Activated naive CD4-positive, alpha-beta T cell (primary cell): ENCODE measurements at regions not wholly inside any gene's neighbourhood (a gene's known extent, or its start where the extent isn't known, plus 50 kb on each side); places are given as distances from the start of the nearest gene placed in this dataset.

Source experiments
- DNase-seq, 4 experiments: peaks; one replicate each; lab custom pipeline; 2025; lab: John Stamatoyannopoulos, UW

GRCh38 chr2:59077026-59077725 is 836.1 kb upstream of the FANCL start:
- no peak for DNase-seq

GRCh38 chr2:59076079-59076619 is 835.0 kb upstream of the FANCL start:
- no peak for DNase-seq

- DNase-seq: no peak
These were observed 832.9 kb upstream of the FANCL start for GRCh38 chr2:59074071-59074470.

DNA sequence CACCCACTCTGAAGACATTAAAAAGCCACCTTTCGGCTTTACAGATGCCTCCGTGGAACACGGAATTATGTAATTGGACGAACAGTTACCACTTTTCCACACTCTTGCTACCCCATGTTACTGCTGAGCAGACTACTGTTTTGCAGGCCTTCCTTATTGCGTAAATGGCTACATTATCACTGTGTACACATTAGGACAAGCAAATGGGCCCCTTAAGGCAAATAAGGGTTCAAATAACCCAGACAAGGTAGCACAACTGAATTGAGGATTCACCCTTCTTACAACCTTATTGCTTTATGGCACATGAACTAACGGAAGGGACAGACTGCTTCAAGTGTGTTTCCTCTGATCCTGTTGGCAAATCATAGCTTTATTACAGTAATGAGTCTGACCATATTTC is 832.2 kb upstream of the FANCL start:
- DNase-seq: no peak

DNA sequence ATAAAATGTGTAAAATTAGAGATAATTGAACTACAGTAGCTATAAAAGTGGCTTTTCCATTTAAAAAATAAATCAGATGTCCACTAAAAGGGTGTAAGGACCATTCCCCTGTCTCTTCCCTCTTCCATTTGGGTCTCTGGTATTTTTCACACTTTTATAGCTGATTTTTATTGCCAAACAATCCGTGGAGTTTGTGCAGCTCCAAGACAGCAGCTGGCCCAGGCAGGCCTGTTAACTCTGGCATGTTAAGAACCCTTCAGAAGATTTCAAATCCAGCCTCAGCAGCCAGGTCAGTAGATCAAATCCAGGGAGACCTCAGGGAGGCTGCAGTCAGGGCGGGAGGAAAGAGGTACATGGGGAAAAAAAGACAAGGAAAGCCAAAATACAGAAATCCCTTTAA is 827.1 kb upstream of the FANCL start:
- DNase-seq: no peak

DNA sequence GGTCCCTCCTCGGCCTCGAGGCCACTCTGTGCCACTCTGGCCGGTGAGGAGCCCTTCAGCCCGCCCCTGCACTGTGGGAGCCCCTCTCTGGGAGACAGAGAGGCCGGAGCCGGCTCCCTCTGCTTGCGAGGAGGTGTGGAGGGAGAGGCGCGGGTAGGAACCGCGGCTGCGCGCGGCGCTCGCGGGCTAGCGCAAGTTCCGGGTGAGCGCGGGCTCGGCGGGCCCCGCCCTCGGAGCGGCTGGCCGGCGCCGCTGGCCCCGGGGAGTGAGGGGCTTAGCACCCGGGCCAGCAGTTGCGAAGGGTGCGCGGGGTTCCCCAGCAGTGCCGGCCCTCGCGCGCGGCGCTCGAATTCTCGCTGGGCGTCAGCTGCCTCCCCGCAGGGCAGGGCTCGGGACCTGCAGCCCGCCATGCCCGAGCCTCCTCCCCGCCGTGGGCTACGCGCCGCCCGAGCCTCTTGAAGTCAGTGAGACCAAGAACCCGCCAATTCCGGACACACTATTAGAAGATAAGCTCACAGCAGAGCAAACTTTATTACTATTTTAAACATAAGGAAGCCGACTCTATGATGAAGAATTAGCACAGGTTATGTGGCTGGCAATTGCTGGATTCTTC is 825.8 kb upstream of the FANCL start:
- no peak for DNase-seq

DNA sequence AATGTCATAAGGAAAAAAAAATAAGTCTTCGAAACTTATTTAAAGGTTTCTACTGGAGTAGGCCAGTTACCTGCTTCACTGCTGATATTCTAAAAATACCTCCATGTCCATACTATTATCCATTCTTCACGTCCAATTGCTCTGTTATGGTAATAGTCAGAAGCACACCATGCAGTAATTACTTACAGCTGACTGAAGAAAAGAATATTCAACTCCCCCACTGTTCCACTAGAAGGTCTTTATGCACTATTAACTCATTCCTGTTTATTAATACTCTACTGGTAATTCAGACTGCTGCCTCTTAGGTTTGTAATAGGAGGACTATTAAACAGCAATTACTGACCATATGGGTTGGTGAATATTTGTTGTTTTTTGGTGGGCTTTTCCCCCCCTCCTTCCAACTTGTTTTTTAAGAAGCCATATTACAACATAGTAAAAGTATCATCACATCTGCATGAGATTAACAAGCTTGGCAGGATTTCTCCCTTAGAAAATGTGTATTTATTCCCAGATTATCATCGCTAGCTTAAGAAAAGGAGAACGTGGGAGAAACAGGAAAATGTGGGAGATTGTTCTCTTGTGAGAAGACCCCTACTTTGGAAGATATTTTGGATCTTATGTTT is 806.4 kb upstream of the FANCL start:
- DNase-seq: no peak

- DNase-seq: no peak
These were observed 805.6 kb upstream of the FANCL start for GRCh38 chr2:59046401-59047372.

DNA sequence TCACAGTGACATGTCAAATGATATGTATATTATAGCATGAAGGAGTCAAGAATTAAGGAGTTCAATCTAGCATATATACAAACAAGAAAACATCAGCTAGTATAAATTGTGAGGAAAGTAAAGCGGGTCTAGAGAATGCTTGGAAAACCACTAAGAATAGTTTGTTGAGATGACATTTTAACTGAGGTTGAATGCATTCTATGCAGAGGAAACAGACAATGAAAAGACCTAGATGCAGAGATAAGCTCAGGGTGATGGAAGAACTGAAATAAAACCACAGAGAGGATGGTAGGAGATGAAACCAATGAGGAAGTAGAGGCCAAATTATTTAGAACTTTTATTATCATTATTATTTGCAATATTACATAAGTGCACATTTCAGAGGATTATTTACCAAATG is 803.6 kb upstream of the FANCL start:
- DNase-seq: no peak

GRCh38 chr2:59041139-59041538 is 800.0 kb upstream of the FANCL start:
- no peak for DNase-seq

GRCh38 chr2:59034837-59035236 is 793.7 kb upstream of the FANCL start:
- DNase-seq: no peak

- DNase-seq: no peak
These were observed 793.0 kb upstream of the FANCL start for GRCh38 chr2:59034106-59034505.

GRCh38 chr2:59033661-59034060 is 792.5 kb upstream of the FANCL start:
- no peak for DNase-seq

DNA sequence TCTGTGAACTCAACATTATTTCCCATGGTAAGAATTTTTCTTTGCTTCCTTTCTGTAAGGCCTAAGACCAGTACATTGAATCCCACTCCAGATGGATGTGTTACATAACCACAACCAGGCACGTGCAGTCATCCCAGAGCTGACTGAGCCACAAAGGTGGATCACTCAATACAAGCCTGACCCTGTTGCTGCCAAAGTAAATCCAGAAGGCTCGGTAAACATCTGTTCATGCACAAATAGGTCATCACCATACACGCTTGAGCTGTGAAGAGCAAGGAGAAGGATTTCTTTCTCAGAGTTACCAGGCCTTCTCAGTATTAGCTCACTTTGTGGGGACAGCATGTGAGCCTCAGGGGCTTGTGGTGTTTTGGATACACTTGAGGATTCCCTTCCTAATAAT is 791.4 kb upstream of the FANCL start:
- DNase-seq: no peak

- no peak for DNase-seq
These were observed 787.9 kb upstream of the FANCL start for GRCh38 chr2:59029058-59029457.

- no peak for DNase-seq
These were observed 786.2 kb upstream of the FANCL start for GRCh38 chr2:59027320-59027719.

GRCh38 chr2:59025157-59025757 is 784.1 kb upstream of the FANCL start:
- no peak for DNase-seq

DNA sequence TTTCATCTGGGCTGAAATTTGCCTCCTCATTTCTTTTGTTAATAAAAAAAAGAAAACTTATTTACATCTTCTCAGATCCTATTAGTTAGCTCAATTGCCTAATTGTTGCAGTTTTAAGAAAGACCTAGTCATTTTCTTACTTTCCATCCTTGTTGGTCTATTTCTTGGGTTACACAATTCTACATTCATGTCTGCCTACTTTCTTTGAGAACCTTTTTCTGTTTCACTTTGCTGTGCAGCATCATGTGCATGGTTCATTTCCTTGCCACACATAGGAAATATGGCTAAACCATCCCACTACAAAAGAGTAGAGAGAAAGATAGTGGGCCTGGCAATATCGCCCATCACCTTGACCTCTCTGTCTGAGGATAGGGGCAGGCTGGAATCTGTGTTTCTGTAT is 780.7 kb upstream of the FANCL start:
- DNase-seq: no peak

DNA sequence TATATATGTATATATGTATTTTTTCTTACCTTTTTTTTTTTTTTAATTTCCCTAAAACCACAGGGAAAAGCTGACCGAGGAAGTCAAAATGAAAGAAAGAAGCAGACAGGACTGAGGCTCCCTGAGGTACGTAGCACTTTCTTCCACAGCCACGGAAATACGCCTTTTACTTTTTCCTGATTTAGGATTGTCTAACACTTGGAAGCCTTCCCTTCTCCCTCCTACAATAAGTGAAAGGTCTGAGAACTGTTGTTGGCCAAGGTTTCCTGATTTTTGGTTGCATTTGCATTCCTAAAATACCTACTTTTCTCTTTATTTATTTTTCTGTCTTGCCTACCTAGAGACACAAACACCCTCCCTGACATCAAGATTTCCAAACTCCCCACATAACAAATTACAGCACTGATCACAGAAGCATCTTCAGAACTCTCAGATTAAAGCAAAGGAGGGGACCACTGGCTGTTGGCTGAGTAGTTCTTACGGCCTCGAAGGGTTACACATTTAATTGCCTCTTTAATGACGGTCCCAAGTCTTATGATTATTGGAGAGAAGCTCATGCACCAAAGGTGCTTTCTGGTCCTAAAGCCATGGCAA is 778.5 kb upstream of the FANCL start:
- DNase-seq: no peak

DNA sequence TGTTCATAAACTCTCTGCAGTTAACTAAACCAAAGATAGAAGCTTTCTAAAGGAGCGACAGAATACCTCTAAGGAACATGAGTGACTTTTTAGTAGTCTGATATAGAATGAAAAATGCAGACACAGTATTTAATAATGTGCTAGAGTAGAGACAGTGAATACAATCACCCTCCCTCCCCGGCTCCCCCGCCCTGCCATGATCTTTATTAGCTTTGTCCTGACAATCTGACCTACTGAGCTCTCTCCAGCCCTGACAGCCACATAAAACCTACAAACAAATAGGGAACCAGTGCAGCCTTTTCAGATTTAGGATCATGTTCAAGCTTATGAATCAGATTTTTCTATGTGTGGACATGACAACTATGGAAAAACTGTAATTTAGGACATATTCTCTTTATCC is 777.6 kb upstream of the FANCL start:
- no peak for DNase-seq

DNA sequence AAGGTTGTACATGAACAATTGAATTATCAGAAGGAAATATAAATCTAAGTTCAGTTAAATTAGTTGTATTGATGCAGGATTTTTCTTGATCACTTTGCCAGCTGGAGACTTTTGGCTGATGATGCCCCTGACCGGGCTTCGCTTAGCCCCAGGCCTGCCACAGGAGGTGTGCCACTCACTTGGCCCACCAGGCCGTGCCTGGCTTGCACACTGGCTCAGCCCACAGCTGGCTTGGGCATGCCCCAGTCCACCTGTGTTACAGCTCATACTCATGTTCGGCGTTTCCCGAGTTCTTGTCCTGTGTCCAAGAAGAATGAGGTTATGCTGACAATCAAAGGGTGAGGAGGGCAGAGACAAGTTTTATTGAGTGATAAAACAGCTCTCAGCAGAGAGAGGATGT is 773.9 kb upstream of the FANCL start:
- DNase-seq: no peak
